Gastrocnemius medialis (tissue), 4 donors: ENCODE measurements at regions not wholly inside any gene's neighbourhood (a gene's known extent, or its start where the extent isn't known, plus 50 kb on each side); places are given as distances from the start of the nearest gene placed in this dataset.
"Not testable (repeated sequence)": the region's sequence is repeated elsewhere in the genome, so short reads cannot be mapped to it uniquely, and the experiment has no call there.

Experiments
- ATAC-seq, 2 donors: fragments of 150-250 bp; one replicate each; pipeline ENCODE4 v1.9.1; 2016
- DNase-seq, 2 donors: peaks; one replicate each; pipeline ENCODE4 v3.0.0-alpha.2; 2019
- H3K27ac ChIP-seq, 4 donors: fragments of 200-600 bp; sonication (generic); 1 replicate in 1 of 4; 2 replicates in 3 of 4; pipeline ENCODE4 v1.5.1; 2016 to 2018; ENCODE audit warnings: mild to moderate bottlenecking in 2 of 4, moderate library complexity in 1 of 4
- H3K27me3 ChIP-seq, 3 donors: fragments of 200-600 bp; sonication (generic) in 2 of 3; 1 replicate in 1 of 3; 2 replicates in 2 of 3; pipeline versions ENCODE4 v1.5.1 to v1.6.0; 2016 to 2019; ENCODE audit warnings: mild to moderate bottlenecking in 1 of 3, moderate library complexity in 1 of 3
- H3K36me3 ChIP-seq, 2 donors: fragments of 200-600 bp; sonication (generic) in 1 of 2; one replicate each; pipeline ENCODE4 v1.5.1; 2017 to 2018
- H3K4me1 ChIP-seq, 2 donors: fragments of 200-600 bp; sonication (generic) in 1 of 2; one replicate each; pipeline ENCODE4 v1.5.1; 2016 to 2017; ENCODE audit warnings: mild to moderate bottlenecking in 2 of 2
- H3K4me3 ChIP-seq, 4 donors: fragments of 200-600 bp; sonication (generic) in 3 of 4; 1 replicate in 1 of 4; 2 replicates in 3 of 4; pipeline ENCODE4 v1.5.1; 2016 to 2019; ENCODE audit warnings: mild to moderate bottlenecking in 2 of 4
- H3K9me3 ChIP-seq, 3 donors: fragments of 200-600 bp; sonication (generic) in 2 of 3; 1 replicate in 1 of 3; 2 replicates in 2 of 3; pipeline ENCODE4 v1.5.1; 2016 to 2019
- CTCF ChIP-seq, 5 experiments: fragments of 450-650 bp in 3 of 5; fragments of 200-600 bp in 2 of 5; sonication (generic) in 2 of 5; IDR thresholded peaks in 4 of 5; conservative IDR thresholded peaks in 1 of 5; 1 replicate in 4 of 5; 2 replicates in 1 of 5; pipeline ENCODE4 v1.5.1; 2016 to 2019; ENCODE audit warnings: antibody characterized with exemption in 5 of 5, mild to moderate bottlenecking in 3 of 5, moderate library complexity in 3 of 5
- POLR2A ChIP-seq, 2 donors: fragments of 450-650 bp; IDR thresholded peaks; one replicate each; pipeline ENCODE4 v1.6.1; 2017; ENCODE audit warnings: antibody characterized with exemption in 2 of 2, mild to moderate bottlenecking in 2 of 2, moderate library complexity in 2 of 2
- in situ Hi-C, 4 donors: fragments of 200-750 bp; cut with MboI; loops; one replicate each; pipeline versions ENCODE4 v1.15.0 to v1.8.0; 2017; ENCODE audit warnings: low sequenced_read_pairs in 4 of 4
- intact Hi-C: fragments of 100-400 bp; cut with DNase I; formaldehyde crosslinking; loops from one replicate; pipeline ENCODE4 v1.15.1; 2023; ENCODE audit warnings: low total_unique reads

GRCh38 chr12:34166427-34167060 is 144.2 kb downstream of the ALG10 start:
- ATAC-seq (no peak), DNase-seq (no peak)
- no peak overlapping the region for H3K27ac ChIP-seq
- TF ChIP-seq POLR2A (IDR thresholded peaks at IDR 0.05) = no peak
- no peak for TF ChIP-seq CTCF (IDR thresholded peaks at IDR 0.05 in 4 of 5, conservative IDR thresholded peaks at IDR 0.05 in 1 of 5)
- H3K4me3 ChIP-seq = no peak overlapping the region
- intact Hi-C loops (no loop called here), in situ Hi-C loops (no loop called here)
- H3K4me1 ChIP-seq = no peaks in the 10 kb centered on the region
- no peaks in the 10 kb centered on the region for H3K36me3 ChIP-seq
- no peaks in the 10 kb centered on the region for H3K9me3 ChIP-seq
- no peaks in the 10 kb centered on the region for H3K27me3 ChIP-seq

- H3K27ac ChIP-seq, ATAC-seq, intact Hi-C loops, DNase-seq, H3K27me3 ChIP-seq, in situ Hi-C loops, H3K9me3 ChIP-seq, H3K4me3 ChIP-seq, H3K4me1 ChIP-seq, H3K36me3 ChIP-seq: not testable (repeated sequence)
These were observed 146.2 kb downstream of the ALG10 start for GRCh38 chr12:34168507-34168906.

GRCh38 chr12:34186492-34186891 is 164.2 kb downstream of the ALG10 start:
- no peak for DNase-seq
- ATAC-seq = no peak
- H3K4me3 ChIP-seq = no peak overlapping the region
- TF ChIP-seq POLR2A (IDR thresholded peaks at IDR 0.05) (no peak), CTCF (IDR thresholded peaks at IDR 0.05 in 4 of 5, conservative IDR thresholded peaks at IDR 0.05 in 1 of 5) (no peak)
- intact Hi-C loops (no loop called here), in situ Hi-C loops (no loop called here)
- no peaks in the 10 kb centered on the region for H3K9me3 ChIP-seq
- no peak overlapping the region for H3K27ac ChIP-seq
- H3K4me1 ChIP-seq = no peaks in the 10 kb centered on the region
- H3K27me3 ChIP-seq = no peaks in the 10 kb centered on the region
- no peaks in the 10 kb centered on the region for H3K36me3 ChIP-seq

- Histone ChIP-seq H3K36me3 (no peaks in the 10 kb centered on the region), H3K27me3 (no peaks in the 10 kb centered on the region), H3K9me3 (no peaks in the 10 kb centered on the region), H3K4me1 (no peaks in the 10 kb centered on the region), H3K4me3 (no peak overlapping the region), H3K27ac (no peak overlapping the region)
- ATAC-seq = no peak
- in situ Hi-C loops (no loop called here), intact Hi-C loops (no loop called here)
- TF ChIP-seq CTCF (IDR thresholded peaks at IDR 0.05 in 4 of 5, conservative IDR thresholded peaks at IDR 0.05 in 1 of 5) = no peak
- TF ChIP-seq POLR2A (IDR thresholded peaks at IDR 0.05) = no peak
- no peak for DNase-seq
These were observed 166.7 kb downstream of the ALG10 start for GRCh38 chr12:34188974-34189373.

- H3K27me3 ChIP-seq = no peaks in the 10 kb centered on the region
These were observed 167.8 kb downstream of the ALG10 start for GRCh38 chr12:34190054-34190453.

More at GRCh38 chr12:34190054-34190453, 167.8 kb downstream of the ALG10 start:
- H3K4me3 ChIP-seq = no peak overlapping the region
- in situ Hi-C loops (no loop called here), intact Hi-C loops (no loop called here)
- H3K9me3 ChIP-seq = no peaks in the 10 kb centered on the region
- ATAC-seq (no peak), DNase-seq (no peak)
- no peak overlapping the region for H3K27ac ChIP-seq
- no peaks in the 10 kb centered on the region for H3K36me3 ChIP-seq
- no peak for TF ChIP-seq POLR2A (IDR thresholded peaks at IDR 0.05)
- no peak for TF ChIP-seq CTCF (IDR thresholded peaks at IDR 0.05 in 4 of 5, conservative IDR thresholded peaks at IDR 0.05 in 1 of 5)
- no peaks in the 10 kb centered on the region for H3K4me1 ChIP-seq
